K562 (cell line): ENCODE measurements at regions not wholly inside any gene's neighbourhood (a gene's known extent, or its start where the extent isn't known, plus 50 kb on each side); places are given as distances from the start of the nearest gene placed in this dataset.

Experiments
- ATAC-seq: fragments of 200-7000 bp; cut with Tn5 transposase; 3 replicates; pipeline ENCODE4 v1.9.1; 2020; ENCODE audit warnings: moderate library complexity
- BruUV-seq: library from RNA; stranded (reverse); fragments of 400-500 nt; replicated peaks from 2 replicates; lab custom pipeline; 2021; lab: Mats Ljungman, UMichigan
- CTCF ChIA-PET: fragments of 300-600 bp; formaldehyde crosslinking; extraction: SDS; loops from one replicate; lab custom pipeline; 2021; ENCODE audit warnings: low intra/inter-chr PET ratio; lab: Yijun Ruan, JAX
- POLR2A ChIA-PET: fragments of 300-600, 350-650 bp; sonication (Branson Sonifier 250); formaldehyde crosslinking; extraction: SDS; loops from one replicate; lab custom pipeline; 2021; ENCODE audit warnings: antibody characterized with exemption, inconsistent platforms; lab: Yijun Ruan, JAX
- DNase-seq, 4 experiments: peaks; one replicate each; pipeline versions ENCODE4 v3.0.0 to v3.0.0-alpha.2; 2011 to 2018; ENCODE audit warnings: low spot score in 3 of 4, mixed read lengths in 3 of 4; ENCODE audit errors: extremely low read depth in 1 of 4
- FAIRE-seq: peaks from 2 replicates; lab custom pipeline; 2011; peaks lifted over from hg19 to GRCh38; lab: Jason Lieb, UNC
- H2AFZ ChIP-seq: 2 replicates; pipeline ENCODE4 v1.6.0; 2011; ENCODE audit warnings: low read depth, low read length, control low read depth, inconsistent platforms
- H3K27ac ChIP-seq: fragments of 200-600 bp; 3 replicates; pipeline ENCODE4 v1.8.0; 2011; ENCODE audit warnings: low read depth, mild to moderate bottlenecking, control low read depth, inconsistent platforms, low read length, moderate library complexity, mixed read lengths; ENCODE audit errors: extremely low read depth
- H3K27me3 ChIP-seq, 2 experiments: fragments of 300-600 bp in 1 of 2; 2 replicates in 1 of 2; 3 replicates in 1 of 2; pipeline versions ENCODE4 v1.6.0 to v1.8.0; 2011; ENCODE audit warnings: inconsistent platforms in 2 of 2, low read length in 2 of 2, mild to moderate bottlenecking in 1 of 2, mixed read lengths in 1 of 2, moderate library complexity in 1 of 2; ENCODE audit not compliant: control insufficient read depth in 2 of 2, insufficient read depth in 2 of 2
- H3K36me3 ChIP-seq: fragments of 300-600 bp; 3 replicates; pipeline ENCODE4 v1.8.0; 2011; ENCODE audit warnings: mild to moderate bottlenecking, low read length, inconsistent platforms; ENCODE audit not compliant: control insufficient read depth, insufficient read depth
- H3K4me1 ChIP-seq, 2 experiments: fragments of 200-600 bp in 1 of 2; replicated peaks in 1 of 2; 2 replicates in 1 of 2; 3 replicates in 1 of 2; pipeline versions ENCODE4 v1.5.1 to v1.8.0; 2011; ENCODE audit warnings: inconsistent platforms in 2 of 2, low read length in 2 of 2, mild to moderate bottlenecking in 1 of 2, mixed read lengths in 1 of 2, moderate library complexity in 1 of 2; ENCODE audit not compliant: control insufficient read depth in 2 of 2, insufficient read depth in 2 of 2
- H3K4me2 ChIP-seq: 2 replicates; pipeline ENCODE4 v1.6.1; 2011; ENCODE audit warnings: low read length, control low read depth, inconsistent platforms, mixed read lengths; ENCODE audit not compliant: insufficient read depth
- H3K4me3 ChIP-seq: fragments of 200-600 bp; sonication (generic), shearing (Covaris generic); 2 replicates; pipeline ENCODE4 v1.5.1; 2016; ENCODE audit warnings: control low read depth, inconsistent platforms
- H3K79me2 ChIP-seq: fragments of 200-600 bp; 3 replicates; pipeline ENCODE4 v1.8.0; 2011; ENCODE audit warnings: low read length, inconsistent platforms; ENCODE audit not compliant: control insufficient read depth, insufficient read depth
- H3K9ac ChIP-seq, 2 experiments: 2 replicates each; pipeline versions ENCODE4 v1.6.0 to v1.6.1; 2011; ENCODE audit warnings: low read depth in 2 of 2, low read length in 2 of 2, control low read depth in 1 of 2, inconsistent platforms in 1 of 2, mild to moderate bottlenecking in 1 of 2, mixed read lengths in 1 of 2; ENCODE audit not compliant: insufficient read depth in 1 of 2
- H3K9me1 ChIP-seq: one replicate; pipeline ENCODE4 v1.6.0; 2011; ENCODE audit warnings: inconsistent platforms, mild to moderate bottlenecking, low read length, moderate library complexity; ENCODE audit not compliant: control insufficient read depth, insufficient read depth
- H3K9me3 ChIP-seq: replicated peaks from 2 replicates; pipeline ENCODE4 v1.5.1; 2011; ENCODE audit warnings: low read depth, low read length, inconsistent platforms; ENCODE audit not compliant: control insufficient read depth, insufficient read depth
- H4K20me1 ChIP-seq: replicated peaks from 2 replicates; pipeline ENCODE4 v1.6.1; 2011; ENCODE audit warnings: low read length, inconsistent platforms, mixed read lengths; ENCODE audit not compliant: control insufficient read depth, insufficient read depth
- MEIS2 ChIP-seq: fragments of 450-650 bp; IDR thresholded peaks from 2 replicates; pipeline ENCODE4 v1.6.1; 2014; ENCODE audit warnings: mild to moderate bottlenecking; ENCODE audit not compliant: partially characterized antibody
- WGBS: fragments of 100-300 bp; shearing (Covaris generic); methylation state at CpG from one replicate; pipeline ENCODE4 v1.1.6; 2016; ENCODE audit warnings: low coverage, mixed read lengths; ENCODE audit not compliant: insufficient coverage; ENCODE audit errors: missing lambda C conversion rate; 5-methylcytosine and 5-hydroxymethylcytosine counted together
- in situ Hi-C: fragments of 300-500 bp; cut with MboI; formaldehyde crosslinking; loops from 4 replicates; pipeline ENCODE4 v1.15.0; 2018; ENCODE audit warnings: inconsistent platforms, mixed read lengths
- intact Hi-C: fragments of 100-400 bp; cut with micrococcal nuclease; formaldehyde crosslinking; loops from 2 replicates; pipeline ENCODE4 v1.14.2; 2022
- TF ChIP-seq, protein P1 (sequence below): fragments of 250-450 bp; sonication (Bioruptor Pico); IDR thresholded peaks from 2 replicates; pipeline ENCODE4 v1.5.0; 2021; ENCODE audit warnings: mild to moderate bottlenecking, borderline replicate concordance
- TF ChIP-seq, protein P2 (sequence below), 2 experiments: IDR thresholded peaks in 1 of 2; conservative IDR thresholded peaks in 1 of 2; 2 replicates each; pipeline ENCODE4 v1.6.1; 2016; ENCODE audit warnings: low read depth in 2 of 2, mild to moderate bottlenecking in 1 of 2, missing compliant biosample characterization in 1 of 2, missing genetic modification characterization in 1 of 2, moderate library complexity in 1 of 2

DNA sequence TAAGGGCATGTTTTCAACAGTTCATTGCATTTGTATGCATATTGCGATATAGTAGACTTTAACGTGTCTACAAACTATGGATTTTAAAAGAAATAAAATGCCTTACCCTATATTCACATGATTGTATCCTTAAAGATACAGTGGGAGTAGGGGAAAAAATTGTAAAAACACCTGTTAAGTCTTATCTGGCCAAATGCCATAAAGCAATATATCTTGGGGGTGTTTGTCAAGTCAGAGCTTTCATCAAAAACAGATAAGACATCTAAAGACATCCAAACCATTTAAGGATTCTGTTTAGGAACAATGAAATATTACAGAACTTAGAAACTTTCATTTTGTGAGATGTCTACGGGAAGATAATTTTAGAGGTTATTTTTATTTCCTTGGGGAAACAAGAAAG, 152.3 kb downstream of the AASDH start:
- H3K9me1 ChIP-seq: no peaks in the 10 kb centered on the region
- ChIA-PET CTCF (no interaction called here), POLR2A (no interaction called here)
- no peaks in the 10 kb centered on the region for H3K79me2 ChIP-seq
- no peak overlapping the region for H3K4me3 ChIP-seq
- ATAC-seq (no peak), FAIRE-seq (no peak), DNase-seq (no peak)
- H3K9ac ChIP-seq: no peak overlapping the region
- TF ChIP-seq, protein P1, sequence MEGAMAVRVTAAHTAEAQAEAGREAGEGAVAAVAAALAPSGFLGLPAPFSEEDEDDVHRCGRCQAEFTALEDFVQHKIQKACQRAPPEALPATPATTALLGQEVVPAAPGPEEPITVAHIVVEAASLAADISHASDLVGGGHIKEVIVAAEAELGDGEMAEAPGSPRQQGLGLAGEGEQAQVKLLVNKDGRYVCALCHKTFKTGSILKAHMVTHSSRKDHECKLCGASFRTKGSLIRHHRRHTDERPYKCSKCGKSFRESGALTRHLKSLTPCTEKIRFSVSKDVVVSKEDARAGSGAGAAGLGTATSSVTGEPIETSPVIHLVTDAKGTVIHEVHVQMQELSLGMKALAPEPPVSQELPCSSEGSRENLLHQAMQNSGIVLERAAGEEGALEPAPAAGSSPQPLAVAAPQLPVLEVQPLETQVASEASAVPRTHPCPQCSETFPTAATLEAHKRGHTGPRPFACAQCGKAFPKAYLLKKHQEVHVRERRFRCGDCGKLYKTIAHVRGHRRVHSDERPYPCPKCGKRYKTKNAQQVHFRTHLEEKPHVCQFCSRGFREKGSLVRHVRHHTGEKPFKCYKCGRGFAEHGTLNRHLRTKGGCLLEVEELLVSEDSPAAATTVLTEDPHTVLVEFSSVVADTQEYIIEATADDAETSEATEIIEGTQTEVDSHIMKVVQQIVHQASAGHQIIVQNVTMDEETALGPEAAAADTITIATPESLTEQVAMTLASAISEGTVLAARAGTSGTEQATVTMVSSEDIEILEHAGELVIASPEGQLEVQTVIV (CRISPR knock-in tag): no peak
- peak; percentile 33 for TF ChIP-seq MEIS2
- TF ChIP-seq, protein P2, sequence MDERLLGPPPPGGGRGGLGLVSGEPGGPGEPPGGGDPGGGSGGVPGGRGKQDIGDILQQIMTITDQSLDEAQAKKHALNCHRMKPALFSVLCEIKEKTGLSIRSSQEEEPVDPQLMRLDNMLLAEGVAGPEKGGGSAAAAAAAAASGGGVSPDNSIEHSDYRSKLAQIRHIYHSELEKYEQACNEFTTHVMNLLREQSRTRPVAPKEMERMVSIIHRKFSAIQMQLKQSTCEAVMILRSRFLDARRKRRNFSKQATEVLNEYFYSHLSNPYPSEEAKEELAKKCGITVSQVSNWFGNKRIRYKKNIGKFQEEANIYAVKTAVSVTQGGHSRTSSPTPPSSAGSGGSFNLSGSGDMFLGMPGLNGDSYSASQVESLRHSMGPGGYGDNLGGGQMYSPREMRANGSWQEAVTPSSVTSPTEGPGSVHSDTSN (CRISPR knock-in tag; IDR thresholded peaks at IDR 0.05; ENCODE audit: low read depth): no peak
- TF ChIP-seq, protein P2 (tag; conservative IDR thresholded peaks at IDR 0.05; ENCODE audit: low read depth): peak; percentile 79
- no peaks in the 10 kb centered on the region for H3K9me3 ChIP-seq
- H2AFZ ChIP-seq: no peak overlapping the region
- no peaks in the 10 kb centered on the region for H3K36me3 ChIP-seq
- BruUV-seq: no TSS peak
- intact Hi-C loops: no loop called here
- H3K27ac ChIP-seq: no peak overlapping the region
- H3K27me3 ChIP-seq: 0 out of 5 replicates have a peak, but pooled peaks cover 0 to 4% of the 10 kb centered on the region in 2 experiments
- H3K4me2 ChIP-seq: no peak overlapping the region
- in situ Hi-C loops: no loop called here
- WGBS: 0% methylated on average over 3 of the region's 3 CpGs
- H3K4me1 ChIP-seq: no peaks in the 10 kb centered on the region
- H4K20me1 ChIP-seq: no peaks in the 10 kb centered on the region
